ENCODE measurements at regions not wholly inside any gene's neighbourhood (a gene's known extent, or its start where the extent isn't known, plus 50 kb on each side); places are given as distances from the start of the nearest gene placed in this dataset.

- no peaks in the 10 kb centered on the region for H3K36me3 ChIP-seq
- no peaks in the 10 kb centered on the region for H3K4me1 ChIP-seq
- intact Hi-C loops (cut with DNase I; ENCODE audit: low total_unique reads): no loop called here
- H3K9me3 ChIP-seq: peaks cover 0 to 20% (median 0%) of the 10 kb centered on the region in 8 donors
- H3K4me3 ChIP-seq: no peak overlapping the region
- WGBS, 5 donors: 51 to 76% (median 62%) methylated on average over 1 of the region's 1 CpG
- no peak overlapping the region for H3K27ac ChIP-seq
- H3K27me3 ChIP-seq (replicated peaks in 1 of 7): no peaks in the 10 kb centered on the region
- no peak for TF ChIP-seq POLR2A (IDR thresholded peaks at IDR 0.05)
- TF ChIP-seq CTCF (IDR thresholded peaks at IDR 0.05 in 8 of 11, conservative IDR thresholded peaks at IDR 0.05 in 3 of 11): no peak
- TF ChIP-seq POLR2AphosphoS5 (IDR thresholded peaks at IDR 0.05): no peak
- no peak for DNase-seq
Observed at GRCh38 chrX:10926404-10926803, 184.7 kb upstream of the HCCS start.

- intact Hi-C loops (cut with DNase I; ENCODE audit: low total_unique reads): no loop called here
- Histone ChIP-seq H3K9me3 (peaks cover 0 to 20% (median 0%) of the 10 kb centered on the region in 8 donors), H3K27me3 (replicated peaks in 1 of 7) (no peaks in the 10 kb centered on the region), H3K36me3 (no peaks in the 10 kb centered on the region), H3K4me1 (no peaks in the 10 kb centered on the region), H3K27ac (no peak overlapping the region), H3K4me3 (no peak overlapping the region)
- TF ChIP-seq POLR2AphosphoS5 (IDR thresholded peaks at IDR 0.05): no peak
- TF ChIP-seq POLR2A (IDR thresholded peaks at IDR 0.05): no peak
- no peak for TF ChIP-seq CTCF (IDR thresholded peaks at IDR 0.05 in 8 of 11, conservative IDR thresholded peaks at IDR 0.05 in 3 of 11)
- WGBS, 5 donors: 48 to 100% (median 85%) methylated on average over 1 of the region's 1 CpG
- DNase-seq: no peak
Observed at GRCh38 chrX:10926891-10927290, 184.2 kb upstream of the HCCS start.

- no peaks in the 10 kb centered on the region for H3K4me1 ChIP-seq
- H3K9me3 ChIP-seq: peaks cover 0 to 19% (median 0%) of the 10 kb centered on the region in 8 donors
- 69 to 95% (median 83%) methylated on average over 4 of the region's 4 CpGs for WGBS, 5 donors
- no peak for DNase-seq
- TF ChIP-seq POLR2AphosphoS5 (IDR thresholded peaks at IDR 0.05) (no peak), CTCF (IDR thresholded peaks at IDR 0.05 in 8 of 11, conservative IDR thresholded peaks at IDR 0.05 in 3 of 11) (no peak), POLR2A (IDR thresholded peaks at IDR 0.05) (no peak)
- intact Hi-C loops (cut with DNase I; ENCODE audit: low total_unique reads): no loop called here
- no peaks in the 10 kb centered on the region for H3K36me3 ChIP-seq
- H3K27ac ChIP-seq: no peak overlapping the region
- H3K27me3 ChIP-seq (replicated peaks in 1 of 7): no peaks in the 10 kb centered on the region
- no peak overlapping the region for H3K4me3 ChIP-seq
Observed at GRCh38 chrX:10929747-10930146, 181.4 kb upstream of the HCCS start.

- Histone ChIP-seq H3K27ac (no peak overlapping the region), H3K4me1 (no peaks in the 10 kb centered on the region), H3K4me3 (no peak overlapping the region), H3K9me3 (peaks cover 0 to 16% (median 0%) of the 10 kb centered on the region in 8 donors), H3K27me3 (replicated peaks in 1 of 7) (no peaks in the 10 kb centered on the region), H3K36me3 (no peaks in the 10 kb centered on the region)
- WGBS, 5 donors: 65 to 95% (median 70%) methylated on average over 1 of the region's 1 CpG
- intact Hi-C loops (cut with DNase I; ENCODE audit: low total_unique reads): no loop called here
- TF ChIP-seq CTCF (IDR thresholded peaks at IDR 0.05 in 8 of 11, conservative IDR thresholded peaks at IDR 0.05 in 3 of 11): no peak
- no peak for TF ChIP-seq POLR2AphosphoS5 (IDR thresholded peaks at IDR 0.05)
- TF ChIP-seq POLR2A (IDR thresholded peaks at IDR 0.05): no peak
- no peak for DNase-seq
Observed at GRCh38 chrX:10930151-10930550, 181.0 kb upstream of the HCCS start.

Measured in spleen (tissue), 11 donors.